BE2C (cell line): ENCODE measurements at regions not wholly inside any gene's neighbourhood (a gene's known extent, or its start where the extent isn't known, plus 50 kb on each side); places are given as distances from the start of the nearest gene placed in this dataset.

Experiments
- DNase-seq: peaks from one replicate; pipeline ENCODE4 v3.0.0-alpha.2; 2020
- H3K27me3 ChIP-seq: fragments of 250-450 bp; sonication (Bioruptor Pico); 2 replicates; pipeline ENCODE4 v1.5.1; 2020; ENCODE audit warnings: mild to moderate bottlenecking
- H3K36me3 ChIP-seq: fragments of 250-450 bp; sonication (Bioruptor Pico); 2 replicates; pipeline ENCODE4 v1.5.1; 2020; ENCODE audit warnings: mild to moderate bottlenecking
- H3K4me1 ChIP-seq: fragments of 250-450 bp; sonication (Bioruptor Pico); 2 replicates; pipeline ENCODE4 v1.5.1; 2020
- H3K4me3 ChIP-seq: 2 replicates; pipeline ENCODE4 v1.5.1; 2011; ENCODE audit warnings: low read depth, low read length
- H3K9me3 ChIP-seq: fragments of 250-450 bp; sonication (Bioruptor Pico); 2 replicates; pipeline ENCODE4 v1.5.1; 2020
- TF ChIP-seq, protein P1 (sequence below): IDR thresholded peaks from 2 replicates; pipeline ENCODE4 v1.5.1; 2012; ENCODE audit warnings: mild to moderate bottlenecking, low read depth, low read length

DNA sequence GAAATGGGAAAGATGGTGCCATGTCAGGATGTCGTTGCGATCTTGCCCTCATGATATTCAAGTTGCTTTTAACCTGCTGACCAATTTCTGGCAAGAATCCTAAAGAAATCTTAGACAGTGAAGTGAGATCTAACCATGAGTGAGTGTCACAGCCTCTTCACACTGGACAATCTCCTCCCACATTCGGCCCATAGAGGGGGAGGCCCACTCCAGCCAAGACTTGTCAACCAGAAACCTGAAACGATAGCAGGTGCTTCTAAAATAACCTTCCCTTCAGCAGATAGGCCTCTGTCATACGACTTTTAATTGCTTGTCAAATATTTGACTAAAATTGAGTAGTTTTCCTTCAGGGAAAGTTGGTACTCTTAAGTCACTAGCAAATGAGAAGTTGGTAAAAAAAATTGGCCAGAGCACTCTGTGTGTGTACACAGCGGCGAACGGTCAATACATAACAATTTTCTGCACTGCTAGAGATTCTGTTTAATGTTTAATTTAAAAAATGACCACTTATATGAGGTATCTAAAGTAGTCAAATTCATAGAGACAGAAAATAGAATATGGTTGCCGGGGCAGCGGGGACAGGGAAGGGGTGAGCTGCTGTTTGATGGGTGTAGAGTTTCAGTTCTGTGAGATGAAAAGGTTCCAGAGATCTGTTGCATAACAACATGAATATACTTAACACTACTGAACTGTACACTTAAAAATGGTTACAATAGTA lies 110.2 kb downstream of the VAPA start:
- Histone ChIP-seq H3K36me3 (no peaks in the 10 kb centered on the region), H3K4me1 (no peaks in the 10 kb centered on the region), H3K9me3 (no peaks in the 10 kb centered on the region), H3K27me3 (no peaks in the 10 kb centered on the region), H3K4me3 (no peak overlapping the region)
- DNase-seq = no peak
- TF ChIP-seq, protein P1, sequence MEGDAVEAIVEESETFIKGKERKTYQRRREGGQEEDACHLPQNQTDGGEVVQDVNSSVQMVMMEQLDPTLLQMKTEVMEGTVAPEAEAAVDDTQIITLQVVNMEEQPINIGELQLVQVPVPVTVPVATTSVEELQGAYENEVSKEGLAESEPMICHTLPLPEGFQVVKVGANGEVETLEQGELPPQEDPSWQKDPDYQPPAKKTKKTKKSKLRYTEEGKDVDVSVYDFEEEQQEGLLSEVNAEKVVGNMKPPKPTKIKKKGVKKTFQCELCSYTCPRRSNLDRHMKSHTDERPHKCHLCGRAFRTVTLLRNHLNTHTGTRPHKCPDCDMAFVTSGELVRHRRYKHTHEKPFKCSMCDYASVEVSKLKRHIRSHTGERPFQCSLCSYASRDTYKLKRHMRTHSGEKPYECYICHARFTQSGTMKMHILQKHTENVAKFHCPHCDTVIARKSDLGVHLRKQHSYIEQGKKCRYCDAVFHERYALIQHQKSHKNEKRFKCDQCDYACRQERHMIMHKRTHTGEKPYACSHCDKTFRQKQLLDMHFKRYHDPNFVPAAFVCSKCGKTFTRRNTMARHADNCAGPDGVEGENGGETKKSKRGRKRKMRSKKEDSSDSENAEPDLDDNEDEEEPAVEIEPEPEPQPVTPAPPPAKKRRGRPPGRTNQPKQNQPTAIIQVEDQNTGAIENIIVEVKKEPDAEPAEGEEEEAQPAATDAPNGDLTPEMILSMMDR = no peak

DNA sequence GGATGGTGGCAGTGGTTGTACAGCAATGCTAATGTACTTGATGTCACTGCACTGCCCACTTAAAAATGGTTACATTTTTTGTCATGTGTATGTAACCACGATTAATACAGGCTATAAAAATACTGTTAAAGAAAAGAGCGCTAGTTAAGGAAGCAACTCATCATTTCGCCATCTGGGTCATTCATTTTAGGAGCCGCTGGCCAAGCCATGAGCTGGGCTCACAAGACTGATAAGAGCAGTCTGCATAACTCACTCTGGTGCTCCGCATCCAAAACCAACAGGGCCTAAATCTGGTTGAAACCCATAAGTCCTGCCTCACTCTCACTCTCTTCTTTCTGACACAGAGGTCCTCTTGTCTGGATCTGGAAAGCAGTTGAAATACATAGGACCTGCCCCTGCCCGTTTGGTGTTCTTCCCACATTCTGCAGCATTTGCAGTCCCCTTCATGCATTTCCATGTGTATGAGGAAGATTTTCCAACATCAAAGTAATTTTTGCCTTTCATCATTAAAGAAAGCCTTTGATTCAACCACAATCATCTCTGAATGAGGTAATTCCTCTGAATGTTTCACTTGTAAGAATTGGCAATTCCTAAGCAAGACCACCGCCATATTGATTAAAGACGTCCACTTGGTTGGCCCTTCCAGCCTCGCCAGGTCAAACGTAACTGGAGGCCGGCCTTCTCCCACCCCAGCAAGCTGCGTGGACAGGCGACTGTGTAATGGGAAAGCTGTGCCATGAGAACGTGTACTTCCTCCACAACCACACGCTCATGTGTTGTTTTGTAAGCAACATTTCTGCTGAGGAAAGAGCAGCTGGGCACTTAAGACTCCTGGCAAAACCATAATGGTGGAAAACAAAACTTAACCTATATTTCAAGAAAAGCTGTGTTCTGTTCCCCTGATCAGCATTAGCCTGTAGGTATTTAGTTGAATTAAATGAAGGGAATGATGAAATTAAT lies 112.2 kb downstream of the VAPA start:
- TF ChIP-seq, protein P1 = no peak
- Histone ChIP-seq H3K9me3 (no peaks in the 10 kb centered on the region), H3K27me3 (no peaks in the 10 kb centered on the region), H3K4me1 (no peaks in the 10 kb centered on the region), H3K4me3 (no peak overlapping the region), H3K36me3 (no peaks in the 10 kb centered on the region)
- no peak for DNase-seq

DNA sequence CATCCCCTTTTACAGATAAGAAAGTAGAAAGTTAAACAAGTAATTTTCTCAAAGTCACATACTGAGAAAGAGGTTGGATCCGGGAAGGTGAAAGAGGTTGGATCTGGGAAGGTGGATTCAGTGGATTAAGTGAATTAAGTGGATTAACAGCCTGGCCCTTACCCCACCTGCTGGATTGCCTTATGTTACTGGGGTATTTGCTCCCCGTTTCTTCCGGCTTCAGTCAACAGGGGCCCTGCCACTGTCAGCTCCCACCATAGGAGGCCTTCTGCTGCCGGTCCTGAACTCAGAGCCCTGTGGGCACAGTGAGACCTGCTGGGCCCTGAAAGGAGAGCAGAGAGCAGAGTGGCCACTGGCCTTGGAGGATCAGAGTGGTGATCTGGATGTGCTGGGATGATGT lies 113.2 kb downstream of the VAPA start:
- Histone ChIP-seq H3K27me3 (no peaks in the 10 kb centered on the region), H3K4me3 (no peak overlapping the region), H3K4me1 (no peaks in the 10 kb centered on the region), H3K9me3 (no peaks in the 10 kb centered on the region), H3K36me3 (no peaks in the 10 kb centered on the region)
- DNase-seq = no peak
- TF ChIP-seq, protein P1 = no peak

DNA sequence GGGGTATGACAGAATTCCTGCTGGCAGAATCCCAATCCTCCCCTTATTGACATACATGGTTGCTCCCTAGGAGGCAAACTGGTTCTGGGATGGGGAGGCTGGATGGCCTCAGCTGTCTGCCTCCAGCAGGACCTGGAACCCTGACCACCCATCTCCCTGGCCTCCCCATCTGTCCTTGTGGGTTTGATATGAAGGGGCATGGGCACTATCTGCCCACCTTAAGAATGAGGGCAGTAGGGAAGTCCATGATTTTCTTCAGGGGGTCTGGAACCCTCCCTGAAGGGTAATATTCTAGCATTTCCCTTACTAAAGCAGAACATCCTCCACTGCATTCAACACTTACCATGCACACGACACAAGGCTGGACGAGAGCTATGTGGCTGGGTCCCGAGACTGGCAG lies 113.6 kb downstream of the VAPA start:
- H3K4me1 ChIP-seq = no peaks in the 10 kb centered on the region
- no peaks in the 10 kb centered on the region for H3K27me3 ChIP-seq
- no peak overlapping the region for H3K4me3 ChIP-seq
- TF ChIP-seq, protein P1 = no peak
- no peaks in the 10 kb centered on the region for H3K9me3 ChIP-seq
- DNase-seq = no peak
- no peaks in the 10 kb centered on the region for H3K36me3 ChIP-seq

DNA sequence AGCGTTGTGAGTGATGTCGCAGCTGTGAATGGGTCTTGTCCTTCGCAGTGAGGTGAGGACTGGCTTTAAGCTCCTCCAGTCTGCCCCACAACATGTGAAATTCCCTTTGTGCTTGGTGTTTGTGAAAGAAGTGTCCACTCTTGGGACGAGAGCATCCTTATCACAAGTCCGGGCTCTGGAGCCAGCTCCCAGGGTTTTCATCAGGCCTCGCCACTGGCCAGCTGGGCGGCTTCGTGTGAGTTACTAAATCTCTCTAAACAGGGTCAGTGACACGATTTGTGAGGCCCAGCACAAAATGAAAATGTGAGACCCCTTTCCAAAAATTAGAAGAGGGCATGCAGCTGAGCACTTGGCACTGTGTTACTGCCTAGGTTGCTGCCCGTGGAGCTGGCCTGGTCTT lies 115.9 kb downstream of the VAPA start:
- DNase-seq = no peak
- H3K4me1 ChIP-seq = no peaks in the 10 kb centered on the region
- no peaks in the 10 kb centered on the region for H3K9me3 ChIP-seq
- H3K36me3 ChIP-seq = no peaks in the 10 kb centered on the region
- TF ChIP-seq, protein P1 = no peak
- no peaks in the 10 kb centered on the region for H3K27me3 ChIP-seq
- no peak overlapping the region for H3K4me3 ChIP-seq
